Activated T-helper 1 cell treated with anti-CD3 and anti-CD28 coated beads, Interleukin-2, amount 50 U/mL, for 16 hours (primary cell): ENCODE measurements at regions not wholly inside any gene's neighbourhood (a gene's known extent, or its start where the extent isn't known, plus 50 kb on each side); places are given as distances from the start of the nearest gene placed in this dataset.

ENCODE experiments used
- DNase-seq, 2 donors: peaks; one replicate each; pipeline ENCODE4 v3.0.0-alpha.2; 2020; ENCODE audit warnings: low read depth in 1 of 2, low spot score in 1 of 2

GRCh38 chr7:131161103-131161502 is 166.6 kb upstream of the MKLN1 start:
- no peak for DNase-seq

- DNase-seq, result no peak
These were observed 163.4 kb upstream of the MKLN1 start for GRCh38 chr7:131164025-131164925.

- no peak for DNase-seq
These were observed 161.6 kb upstream of the MKLN1 start for GRCh38 chr7:131166066-131166465.

GRCh38 chr7:131170440-131171271 is 157.0 kb upstream of the MKLN1 start:
- no peak for DNase-seq

GRCh38 chr7:131173145-131173890 is 154.4 kb upstream of the MKLN1 start:
- no peak for DNase-seq

- no peak for DNase-seq
These were observed 153.3 kb upstream of the MKLN1 start for GRCh38 chr7:131174391-131174790.

- DNase-seq, result no peak
These were observed 152.8 kb upstream of the MKLN1 start for GRCh38 chr7:131174855-131175254.

GRCh38 chr7:131182446-131183058 is 145.1 kb upstream of the MKLN1 start:
- DNase-seq, result no peak

GRCh38 chr7:131183072-131183471 is 144.6 kb upstream of the MKLN1 start:
- no peak for DNase-seq

GRCh38 chr7:131183611-131184119 is 144.0 kb upstream of the MKLN1 start:
- peak in 1 of 2 donors; percentile 10 for DNase-seq

GRCh38 chr7:131186816-131187215 is 140.9 kb upstream of the MKLN1 start:
- DNase-seq, result no peak

GRCh38 chr7:131188367-131189339 is 139.0 kb upstream of the MKLN1 start:
- peak in 1 of 2 donors; percentile 25 for DNase-seq

GRCh38 chr7:131189488-131189887 is 138.2 kb upstream of the MKLN1 start:
- no peak for DNase-seq

- no peak for DNase-seq
These were observed 137.5 kb upstream of the MKLN1 start for GRCh38 chr7:131190146-131190545.

GRCh38 chr7:131190581-131190980 is 137.1 kb upstream of the MKLN1 start:
- DNase-seq, result no peak

GRCh38 chr7:131194070-131194865 is 133.4 kb upstream of the MKLN1 start:
- no peak for DNase-seq

- no peak for DNase-seq
These were observed 130.9 kb upstream of the MKLN1 start for GRCh38 chr7:131196803-131197202.

GRCh38 chr7:131197920-131198615 is 129.6 kb upstream of the MKLN1 start:
- DNase-seq, result no peak
